NT2/D1 (cell line): ENCODE measurements at regions not wholly inside any gene's neighbourhood (a gene's known extent, or its start where the extent isn't known, plus 50 kb on each side); places are given as distances from the start of the nearest gene placed in this dataset.

ENCODE experiments used
- YY1 ChIP-seq: IDR thresholded peaks from 2 replicates; pipeline ENCODE4 v1.6.1; 2011; ENCODE audit not compliant: insufficient read length, insufficient read depth
- ZNF274 ChIP-seq: IDR thresholded peaks from 2 replicates; pipeline ENCODE4 v1.6.1; 2011; ENCODE audit warnings: mild to moderate bottlenecking, low read depth, low read length

DNA sequence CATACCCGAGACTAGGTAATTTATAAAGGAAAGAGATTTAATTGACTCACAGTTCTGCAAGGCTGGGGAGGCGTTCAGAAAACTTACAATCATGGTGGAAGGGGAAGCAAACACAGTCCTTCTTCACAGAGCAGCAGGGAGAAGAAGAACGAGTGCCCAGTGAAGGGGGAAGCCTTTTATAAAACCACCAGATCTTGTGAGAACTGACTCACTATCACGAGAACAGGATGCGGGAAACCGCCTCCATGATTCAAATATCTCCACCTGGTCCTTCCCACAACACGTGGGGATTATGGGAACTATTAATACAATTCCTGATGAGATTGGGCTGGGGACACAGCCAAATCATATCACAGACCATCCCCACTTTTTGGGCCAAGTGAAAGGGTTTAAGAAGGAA is 58.8 kb upstream of the CTXND1 start:
- TF ChIP-seq YY1, result no peak
- no peak for TF ChIP-seq ZNF274
